Brain microvascular endothelial cell (primary cell): ENCODE measurements at regions not wholly inside any gene's neighbourhood (a gene's known extent, or its start where the extent isn't known, plus 50 kb on each side); places are given as distances from the start of the nearest gene placed in this dataset.

Experiments used
- DNase-seq: peaks from one replicate; pipeline ENCODE4 v3.0.0-alpha.2; 2020
- H3K27ac ChIP-seq: fragments of 250-450 bp; sonication (Bioruptor Pico); 2 replicates; pipeline ENCODE4 v1.5.1; 2020; ENCODE audit warnings: mild to moderate bottlenecking, moderate library complexity
- H3K27me3 ChIP-seq: fragments of 250-450 bp; sonication (Bioruptor Pico); replicated peaks from 2 replicates; pipeline ENCODE4 v1.5.1; 2020; ENCODE audit warnings: mild to moderate bottlenecking
- H3K36me3 ChIP-seq: fragments of 250-450 bp; sonication (Bioruptor Pico); replicated peaks from 2 replicates; pipeline ENCODE4 v1.5.1; 2020; ENCODE audit warnings: mild to moderate bottlenecking
- H3K4me3 ChIP-seq: 2 replicates; pipeline ENCODE4 v1.5.1; 2011; ENCODE audit warnings: low read depth, mild to moderate bottlenecking, control low read depth, low read length, moderate library complexity
- CTCF ChIP-seq: IDR thresholded peaks from 2 replicates; pipeline ENCODE4 v1.5.1; 2011; ENCODE audit warnings: low read depth, mild to moderate bottlenecking, moderate library complexity, low read length, control low read depth, inconsistent platforms; ENCODE audit errors: missing control alignments
- in situ Hi-C: cut with HindIII; loops from 2 replicates; pipeline ENCODE4 v1.10.0; 2017; ENCODE audit warnings: low sequenced_read_pairs, low pct_ligation_motif_present

GRCh38 chr4:180625653-180626052 is 1617.5 kb upstream of the TENM3 start:
- no peak for DNase-seq
- no peak overlapping the region for H3K27ac ChIP-seq
- H3K27me3 ChIP-seq = no peaks in the 10 kb centered on the region
- H3K36me3 ChIP-seq = no peaks in the 10 kb centered on the region
- no peak for TF ChIP-seq CTCF
- no peak overlapping the region for H3K4me3 ChIP-seq
- in situ Hi-C loops = no loop called here

GRCh38 chr4:180630012-180630665 is 1613.1 kb upstream of the TENM3 start:
- H3K27me3 ChIP-seq = no peaks in the 10 kb centered on the region
- in situ Hi-C loops = no loop called here
- H3K4me3 ChIP-seq = no peak overlapping the region
- DNase-seq = no peak
- H3K27ac ChIP-seq = no peak overlapping the region
- no peaks in the 10 kb centered on the region for H3K36me3 ChIP-seq
- TF ChIP-seq CTCF = no peak

GRCh38 chr4:180634306-180634705 is 1608.9 kb upstream of the TENM3 start:
- H3K4me3 ChIP-seq = no peak overlapping the region
- H3K27ac ChIP-seq = no peak overlapping the region
- no peak for TF ChIP-seq CTCF
- no peak for DNase-seq
- in situ Hi-C loops = no loop called here
- H3K36me3 ChIP-seq = no peaks in the 10 kb centered on the region
- no peaks in the 10 kb centered on the region for H3K27me3 ChIP-seq

GRCh38 chr4:180635281-180635680 is 1607.9 kb upstream of the TENM3 start:
- Histone ChIP-seq H3K27me3 (no peaks in the 10 kb centered on the region), H3K4me3 (no peak overlapping the region), H3K27ac (no peak overlapping the region), H3K36me3 (no peaks in the 10 kb centered on the region)
- in situ Hi-C loops = no loop called here
- DNase-seq = no peak
- no peak for TF ChIP-seq CTCF

GRCh38 chr4:180636696-180637404 is 1606.4 kb upstream of the TENM3 start:
- in situ Hi-C loops = no loop called here
- Histone ChIP-seq H3K27me3 (no peaks in the 10 kb centered on the region), H3K36me3 (no peaks in the 10 kb centered on the region), H3K4me3 (no peak overlapping the region), H3K27ac (no peak overlapping the region)
- no peak for DNase-seq
- no peak for TF ChIP-seq CTCF

- in situ Hi-C loops = no loop called here
- Histone ChIP-seq H3K36me3 (no peaks in the 10 kb centered on the region), H3K27ac (no peak overlapping the region), H3K4me3 (no peak overlapping the region), H3K27me3 (no peaks in the 10 kb centered on the region)
- DNase-seq = no peak
- no peak for TF ChIP-seq CTCF
Observed at GRCh38 chr4:180637616-180638015, 1605.6 kb upstream of the TENM3 start.
